GM06990 (cell line): ENCODE measurements at regions not wholly inside any gene's neighbourhood (a gene's known extent, or its start where the extent isn't known, plus 50 kb on each side); places are given as distances from the start of the nearest gene placed in this dataset.
"Not testable (repeated sequence)": the region's sequence is repeated elsewhere in the genome, so short reads cannot be mapped to it uniquely, and the experiment has no call there.

Source experiments
- DNase-seq: peaks from one replicate; pipeline ENCODE4 v3.0.0-alpha.2; 2011; ENCODE audit not compliant: insufficient read length; ENCODE audit errors: extremely low read depth
- H3K27me3 ChIP-seq: replicated peaks from 2 replicates; pipeline ENCODE4 v1.6.0; 2011; ENCODE audit warnings: low read length; ENCODE audit not compliant: control insufficient read depth, insufficient read depth
- H3K36me3 ChIP-seq: 2 replicates; pipeline ENCODE4 v1.5.1; 2011; ENCODE audit warnings: low read length; ENCODE audit not compliant: control insufficient read depth, insufficient read depth
- H3K4me3 ChIP-seq: replicated peaks from 2 replicates; pipeline ENCODE4 v1.5.1; 2011; ENCODE audit warnings: low read depth, mild to moderate bottlenecking, control low read depth, low read length
- TF ChIP-seq, protein P1 (sequence below): IDR thresholded peaks from 2 replicates; pipeline ENCODE4 v1.5.1; 2011; ENCODE audit warnings: low read length, control low read depth, mild to moderate bottlenecking, inconsistent platforms; ENCODE audit not compliant: insufficient read depth, poor library complexity, severe bottlenecking

- Histone ChIP-seq H3K4me3 (no peak overlapping the region), H3K36me3 (no peaks in the 10 kb centered on the region), H3K27me3 (no peaks in the 10 kb centered on the region)
- TF ChIP-seq, protein P1, sequence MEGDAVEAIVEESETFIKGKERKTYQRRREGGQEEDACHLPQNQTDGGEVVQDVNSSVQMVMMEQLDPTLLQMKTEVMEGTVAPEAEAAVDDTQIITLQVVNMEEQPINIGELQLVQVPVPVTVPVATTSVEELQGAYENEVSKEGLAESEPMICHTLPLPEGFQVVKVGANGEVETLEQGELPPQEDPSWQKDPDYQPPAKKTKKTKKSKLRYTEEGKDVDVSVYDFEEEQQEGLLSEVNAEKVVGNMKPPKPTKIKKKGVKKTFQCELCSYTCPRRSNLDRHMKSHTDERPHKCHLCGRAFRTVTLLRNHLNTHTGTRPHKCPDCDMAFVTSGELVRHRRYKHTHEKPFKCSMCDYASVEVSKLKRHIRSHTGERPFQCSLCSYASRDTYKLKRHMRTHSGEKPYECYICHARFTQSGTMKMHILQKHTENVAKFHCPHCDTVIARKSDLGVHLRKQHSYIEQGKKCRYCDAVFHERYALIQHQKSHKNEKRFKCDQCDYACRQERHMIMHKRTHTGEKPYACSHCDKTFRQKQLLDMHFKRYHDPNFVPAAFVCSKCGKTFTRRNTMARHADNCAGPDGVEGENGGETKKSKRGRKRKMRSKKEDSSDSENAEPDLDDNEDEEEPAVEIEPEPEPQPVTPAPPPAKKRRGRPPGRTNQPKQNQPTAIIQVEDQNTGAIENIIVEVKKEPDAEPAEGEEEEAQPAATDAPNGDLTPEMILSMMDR, result no peak
- DNase-seq, result no peak
These were observed 50.6 kb upstream of the SLC44A3 start for GRCh38 chr1:94769551-94769950.

DNA sequence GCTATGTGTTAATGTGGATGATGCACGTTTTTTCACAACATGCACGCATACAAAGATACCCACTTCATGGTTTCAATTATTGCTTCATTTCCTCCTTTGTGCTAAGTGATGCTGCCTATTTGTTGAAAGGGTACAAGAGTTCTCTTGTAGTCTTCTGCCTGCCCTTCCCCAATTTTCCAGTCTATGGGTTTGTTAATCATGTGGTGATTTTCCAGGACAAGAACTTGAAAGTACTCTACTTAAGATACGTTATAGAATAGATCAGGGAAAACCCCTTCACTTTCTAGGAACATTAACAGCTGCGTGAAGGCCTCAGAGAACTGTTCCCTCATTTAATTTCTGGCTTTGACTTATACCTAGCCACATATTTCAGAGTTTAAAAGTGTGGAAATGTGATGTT, 52.1 kb upstream of the SLC44A3 start:
- Histone ChIP-seq H3K36me3 (no peaks in the 10 kb centered on the region), H3K27me3 (no peaks in the 10 kb centered on the region), H3K4me3 (no peak overlapping the region)
- no peak for DNase-seq
- TF ChIP-seq, protein P1, result no peak

DNA sequence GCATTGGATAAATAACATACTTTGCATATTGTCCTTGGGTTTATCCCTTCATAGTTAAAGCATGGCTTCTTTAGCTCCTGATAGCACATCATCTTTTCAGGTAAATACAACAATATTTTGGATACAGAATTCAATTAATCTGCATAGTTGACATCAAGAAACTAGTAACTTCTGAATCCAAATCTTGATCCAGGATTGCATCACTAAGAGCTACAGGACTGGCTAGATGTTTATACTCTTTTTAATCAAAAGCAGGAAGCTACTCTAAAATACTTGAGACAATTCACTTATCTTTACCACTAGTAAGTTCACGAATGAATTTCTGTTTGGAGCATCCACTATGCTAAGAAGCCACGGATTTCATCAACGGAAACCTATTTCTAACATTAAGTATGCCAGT, 54.2 kb upstream of the SLC44A3 start:
- TF ChIP-seq, protein P1, result no peak
- Histone ChIP-seq H3K36me3 (no peaks in the 10 kb centered on the region), H3K4me3 (no peak overlapping the region), H3K27me3 (no peaks in the 10 kb centered on the region)
- DNase-seq, result no peak

- TF ChIP-seq, protein P1, result no peak
- Histone ChIP-seq H3K27me3 (no peaks in the 10 kb centered on the region), H3K4me3 (no peak overlapping the region), H3K36me3 (no peaks in the 10 kb centered on the region)
- no peak for DNase-seq
These were observed 61.0 kb upstream of the SLC44A3 start for GRCh38 chr1:94759188-94759587.

DNA sequence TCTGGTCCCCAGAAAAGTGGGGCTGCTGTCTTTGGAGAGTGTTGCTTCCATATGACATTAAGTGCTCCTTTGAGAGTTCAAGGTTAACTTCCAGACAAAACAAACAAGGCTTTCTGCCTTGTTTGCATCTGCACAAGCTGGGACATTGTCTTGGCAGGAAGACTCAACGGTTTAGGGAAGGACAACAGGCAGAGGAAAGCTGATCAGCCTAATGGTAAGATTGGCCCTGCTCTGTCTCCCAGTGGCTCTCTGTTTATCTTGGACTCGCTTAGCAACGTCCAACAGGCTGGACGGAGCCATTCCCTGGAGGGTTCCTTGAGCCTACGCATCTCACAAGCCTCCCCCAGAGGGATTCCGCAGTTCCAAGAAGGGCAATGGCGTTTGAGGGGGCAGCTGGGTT, 62.2 kb upstream of the SLC44A3 start:
- Histone ChIP-seq H3K36me3 (no peaks in the 10 kb centered on the region), H3K27me3 (no peaks in the 10 kb centered on the region), H3K4me3 (no peak overlapping the region)
- DNase-seq, result no peak
- TF ChIP-seq, protein P1, result no peak

DNA sequence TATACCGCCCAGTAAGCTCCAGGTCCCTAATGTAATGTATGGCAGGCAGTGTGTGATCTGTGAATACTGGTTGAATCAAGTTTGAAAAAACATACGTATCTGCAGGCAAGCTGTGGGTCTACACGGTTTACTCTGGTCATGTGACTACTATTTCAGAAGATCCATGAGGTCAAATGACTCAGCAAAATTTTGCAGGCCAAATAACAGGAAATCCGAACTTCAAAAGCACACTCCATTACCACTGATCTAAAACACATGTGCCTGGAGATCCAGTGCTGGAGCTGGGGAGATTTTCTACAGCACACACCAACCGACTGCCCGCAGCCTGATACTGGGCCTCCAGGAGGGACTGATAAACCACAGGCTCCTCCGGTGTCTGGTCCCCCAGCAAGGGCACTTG, 64.5 kb upstream of the SLC44A3 start:
- Histone ChIP-seq H3K4me3 (no peak overlapping the region), H3K27me3 (no peaks in the 10 kb centered on the region), H3K36me3 (no peaks in the 10 kb centered on the region)
- DNase-seq, result no peak
- TF ChIP-seq, protein P1, result no peak

- not testable (repeated sequence) for H3K36me3 ChIP-seq, H3K4me3 ChIP-seq, DNase-seq, H3K27me3 ChIP-seq
These were observed 65.1 kb upstream of the SLC44A3 start for GRCh38 chr1:94755016-94755415.
